ENCODE measurements at regions not wholly inside any gene's neighbourhood (a gene's known extent, or its start where the extent isn't known, plus 50 kb on each side); places are given as distances from the start of the nearest gene placed in this dataset.

- no peak overlapping the region for H4K8ac ChIP-seq (replicated peaks; ENCODE audit: insufficient read length, low read depth, low read length)
- no peaks in the 10 kb centered on the region for H3K79me2 ChIP-seq (ENCODE audit: insufficient read depth, low read length)
- no peak overlapping the region for H3K14ac ChIP-seq (ENCODE audit: insufficient read depth, low read length)
- H3K56ac ChIP-seq (ENCODE audit: insufficient read length, low read depth, low read length): no peak overlapping the region
- H4K20me1 ChIP-seq (ENCODE audit: control insufficient read depth, insufficient read depth, insufficient read length): no peaks in the 10 kb centered on the region
- H3K23me2 ChIP-seq (ENCODE audit: insufficient read length, low read depth, low read length, poor library complexity, severe bottlenecking): no peaks in the 10 kb centered on the region
- Mint-ChIP-seq H3K4me1 (no peaks in the 10 kb centered on the region), H3K4me3 (no peak overlapping the region), H3K27ac (no peak overlapping the region), H3K36me3 (ENCODE audit: insufficient read depth in 1 of 3, low read depth in 3 of 3) (0 out of 7 replicates have a peak, but pooled peaks cover 0 to 6% (median 0%) of the 10 kb centered on the region in 3 experiments), H3K9me3 (peaks cover 8 to 27% of the 10 kb centered on the region in 2 experiments), H3K27me3 (ENCODE audit: low read depth) (no peaks in the 10 kb centered on the region)
- no peak overlapping the region for H2BK120ac ChIP-seq (ENCODE audit: low read depth, low read length, poor library complexity, severe bottlenecking)
- H3K9ac ChIP-seq (ENCODE audit: extremely low read depth, insufficient read length, low read length): no peak overlapping the region
- H3K9me3 ChIP-seq (ENCODE audit: control insufficient read depth, low read depth, low read length): no peaks in the 10 kb centered on the region
- no peak overlapping the region for H3K27ac ChIP-seq (ENCODE audit: insufficient read length, low read depth, low read length)
- H3K4ac ChIP-seq (ENCODE audit: low read depth, low read length): no peak overlapping the region
- no peak overlapping the region for H3K23ac ChIP-seq (ENCODE audit: insufficient read length, low read depth, low read length)
- H4K91ac ChIP-seq (ENCODE audit: insufficient read length, low read depth, low read length): no peak overlapping the region
- H3T11ph ChIP-seq (ENCODE audit: low read length): no peak overlapping the region
- no peak overlapping the region for H3K18ac ChIP-seq (ENCODE audit: insufficient read length, low read depth, low read length)
- DNase-seq: no peak
- WGBS (ENCODE audit: extremely low coverage, insufficient read length, low lambda C conversion rate): no CpG with 5 or more reads among the region's 1 CpG
- no peak overlapping the region for H2AFZ ChIP-seq (ENCODE audit: low read length)
- no peak overlapping the region for H2AK5ac ChIP-seq (ENCODE audit: insufficient read length, low read length)
- no peak overlapping the region for H2BK20ac ChIP-seq (ENCODE audit: low read depth, low read length, poor library complexity, severe bottlenecking)
- no peak overlapping the region for H2BK5ac ChIP-seq (ENCODE audit: insufficient read length, low read length)
- no peaks in the 10 kb centered on the region for H3K27me3 ChIP-seq (ENCODE audit: insufficient read depth, low read length)
- no peak overlapping the region for H2BK15ac ChIP-seq (ENCODE audit: low read depth, low read length)
- H3K79me1 ChIP-seq (ENCODE audit: insufficient read depth, low read depth, low read length, poor library complexity, severe bottlenecking): no peaks in the 10 kb centered on the region
- no peak overlapping the region for H4K5ac ChIP-seq (ENCODE audit: insufficient read length, low read depth, low read length)
- H3K4me1 ChIP-seq (ENCODE audit: insufficient read depth, low read length): no peaks in the 10 kb centered on the region
- H2BK12ac ChIP-seq (ENCODE audit: insufficient read length, low read depth, low read length): no peak overlapping the region
- TF ChIP-seq CTCF (conservative IDR thresholded peaks at IDR 0.05): no peak
- H3K4me2 ChIP-seq (ENCODE audit: insufficient read depth, insufficient read length, low read length): no peak overlapping the region
Observed at GRCh38 chr5:40010436-40010835, 585.7 kb upstream of the DAB2 start.

Data from H9 (cell line).